NT2/D1 (cell line): ENCODE measurements at regions not wholly inside any gene's neighbourhood (a gene's known extent, or its start where the extent isn't known, plus 50 kb on each side); places are given as distances from the start of the nearest gene placed in this dataset.

Experiments
- SUZ12 ChIP-seq: IDR thresholded peaks from 2 replicates; pipeline ENCODE4 v1.6.1; 2011; ENCODE audit not compliant: insufficient read length, insufficient read depth; ENCODE audit errors: extremely low read depth
- YY1 ChIP-seq: IDR thresholded peaks from 2 replicates; pipeline ENCODE4 v1.6.1; 2011; ENCODE audit not compliant: insufficient read length, insufficient read depth
- ZNF274 ChIP-seq: IDR thresholded peaks from 2 replicates; pipeline ENCODE4 v1.6.1; 2011; ENCODE audit warnings: mild to moderate bottlenecking, low read depth, low read length

GRCh38 chr22:22181341-22181850, 63.2 kb upstream of the VPREB1 start:
- TF ChIP-seq YY1 (no peak), ZNF274 (no peak), SUZ12 (no peak)
